GM12878 (cell line): ENCODE measurements at regions not wholly inside any gene's neighbourhood (a gene's known extent, or its start where the extent isn't known, plus 50 kb on each side); places are given as distances from the start of the nearest gene placed in this dataset.

ENCODE experiments used
- ATAC-seq: fragments of 200-7000 bp; cut with Tn5 transposase; 3 replicates; pipeline ENCODE4 v1.9.1; 2020; ENCODE audit warnings: mild to moderate bottlenecking, moderate library complexity
- BruUV-seq: library from RNA; stranded (reverse); fragments of 400-500 nt; replicated peaks from 2 replicates; lab custom pipeline; 2021; lab: Mats Ljungman, UMichigan
- CTCF ChIA-PET: fragments of 300-600 bp; sonication (Branson Sonifier 250); formaldehyde crosslinking; extraction: SDS; loops from one replicate; lab custom pipeline; 2021; ENCODE audit warnings: inconsistent platforms; lab: Yijun Ruan, JAX
- POLR2A ChIA-PET: fragments of 350-600 bp; formaldehyde crosslinking; extraction: SDS; loops from one replicate; lab custom pipeline; 2021; ENCODE audit warnings: inconsistent platforms; lab: Charles Lee
- RAD21 ChIA-PET: fragments of 300-600 bp; sonication (Branson Sonifier 250); formaldehyde crosslinking; loops from one replicate; lab custom pipeline; 2023; ENCODE audit warnings: antibody characterized with exemption; ENCODE audit not compliant: unreplicated experiment; lab: Charles Lee
- SMC1A ChIA-PET: fragments of 300-600 bp; sonication (Branson Sonifier 250); formaldehyde crosslinking; loops from one replicate; lab custom pipeline; 2023; ENCODE audit not compliant: unreplicated experiment, uncharacterized antibody; lab: Charles Lee
- DNase-seq: peaks from one replicate; pipeline ENCODE4 v3.0.0-alpha.2; 2011; ENCODE audit warnings: low read depth, low spot score
- FAIRE-seq: peaks from 3 replicates; lab custom pipeline; 2011; peaks lifted over from hg19 to GRCh38; lab: Jason Lieb, UNC
- H2AFZ ChIP-seq: 2 replicates; pipeline ENCODE4 v1.6.0; 2011; ENCODE audit warnings: low read depth, low read length, control low read depth; ENCODE audit not compliant: control insufficient read depth
- H3K27ac ChIP-seq: 2 replicates; pipeline ENCODE4 v1.5.1; 2011; ENCODE audit warnings: control low read depth; ENCODE audit not compliant: control insufficient read depth, insufficient read depth
- H3K27me3 ChIP-seq, 2 experiments: replicated peaks in 1 of 2; 2 replicates each; pipeline versions ENCODE4 v1.6.0 to v1.6.1; 2011; ENCODE audit warnings: low read length in 1 of 2; ENCODE audit not compliant: control insufficient read depth in 2 of 2, insufficient read depth in 2 of 2
- H3K36me3 ChIP-seq, 2 experiments: 2 replicates each; pipeline ENCODE4 v1.5.1; 2011; ENCODE audit warnings: low read length in 1 of 2; ENCODE audit not compliant: control insufficient read depth in 2 of 2, insufficient read depth in 2 of 2
- H3K4me1 ChIP-seq: 2 replicates; pipeline ENCODE4 v1.6.1; 2011; ENCODE audit warnings: mild to moderate bottlenecking, low read length, moderate library complexity, mixed read lengths; ENCODE audit not compliant: control insufficient read depth, insufficient read depth
- H3K4me2 ChIP-seq: 2 replicates; pipeline ENCODE4 v1.6.0; 2011; ENCODE audit warnings: control low read depth; ENCODE audit not compliant: control insufficient read depth, insufficient read depth
- H3K4me3 ChIP-seq: fragments of 200-600 bp; sonication (generic); 2 replicates; pipeline ENCODE4 v1.5.1; 2016
- H3K79me2 ChIP-seq: 2 replicates; pipeline ENCODE4 v1.6.0; 2011; ENCODE audit warnings: low read length; ENCODE audit not compliant: control insufficient read depth, insufficient read depth
- H3K9ac ChIP-seq: 2 replicates; pipeline ENCODE4 v1.8.0; 2011; ENCODE audit warnings: low read length, control low read depth, mixed read lengths; ENCODE audit not compliant: control insufficient read depth, insufficient read depth
- H3K9me3 ChIP-seq: replicated peaks from 3 replicates; pipeline ENCODE4 v1.5.1; 2011; ENCODE audit warnings: mild to moderate bottlenecking, low read length; ENCODE audit not compliant: control insufficient read depth, insufficient read depth
- H4K20me1 ChIP-seq: 2 replicates; pipeline ENCODE4 v1.6.0; 2011; ENCODE audit not compliant: control insufficient read depth, insufficient read depth
- BCL11A ChIP-seq: IDR thresholded peaks from 2 replicates; pipeline ENCODE4 v1.6.1; 2011; ENCODE audit warnings: low read depth, low read length
- HCFC1 ChIP-seq: fragments of 150-350 bp; IDR thresholded peaks from 2 replicates; pipeline ENCODE4 v1.6.1; 2014; ENCODE audit warnings: low read length
- HDAC6 ChIP-seq: fragments of 200-600 bp; sonication (generic); IDR thresholded peaks from one replicate; pipeline ENCODE4 v1.8.0; 2017; ENCODE audit warnings: antibody characterized with exemption; ENCODE audit not compliant: unreplicated experiment
- SP1 ChIP-seq: IDR thresholded peaks from one replicate; pipeline ENCODE4 v1.6.1; 2011; ENCODE audit warnings: low read depth, low read length
- ZNF274 ChIP-seq: IDR thresholded peaks from one replicate; pipeline ENCODE4 v1.8.0; 2011; ENCODE audit not compliant: insufficient read length, insufficient read depth
- WGBS: methylation state at CpG from one replicate; pipeline ENCODE4 v1.1.6; 2016; ENCODE audit warnings: low lambda C conversion rate; ENCODE audit not compliant: insufficient replicate concordance, insufficient coverage; ENCODE audit errors: missing lambda C conversion rate; 5-methylcytosine and 5-hydroxymethylcytosine counted together
- in situ Hi-C: fragments of 300-500 bp; cut with MboI; formaldehyde crosslinking; loops from 9 replicates; pipeline ENCODE4 v1.14.3; 2018; ENCODE audit warnings: mixed read lengths
- intact Hi-C: fragments of 100-400 bp; cut with micrococcal nuclease; formaldehyde crosslinking; loops from one replicate; pipeline ENCODE4 v1.14.2; 2022; ENCODE audit not compliant: unreplicated experiment
- TF ChIP-seq, protein P1 (sequence below): fragments of 450-650 bp; IDR thresholded peaks from 2 replicates; pipeline ENCODE4 v1.6.1; 2014; ENCODE audit warnings: mild to moderate bottlenecking
- TF ChIP-seq, protein P2 (sequence below): fragments of 450-650 bp; IDR thresholded peaks from 2 replicates; pipeline ENCODE4 v1.6.1; 2016; ENCODE audit warnings: mild to moderate bottlenecking

DNA sequence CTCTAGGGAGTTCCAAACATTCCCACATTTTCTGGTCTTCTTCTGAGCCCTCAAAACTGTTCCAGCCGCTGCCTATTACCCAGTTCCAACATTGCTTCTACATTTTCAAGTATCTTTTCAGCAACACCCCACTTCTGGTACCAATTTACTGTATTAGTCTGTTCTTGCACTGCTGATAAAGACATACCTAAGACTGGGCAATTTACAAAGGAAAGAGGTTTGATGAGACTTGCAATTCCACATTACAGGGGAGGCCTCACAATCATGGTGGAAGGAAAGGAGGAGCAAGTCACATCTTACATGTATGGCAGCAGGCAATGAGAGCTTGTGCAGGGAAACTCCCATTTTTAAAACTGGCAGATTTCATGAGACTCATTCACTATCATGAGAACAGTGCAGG, 629.1 kb upstream of the NR2F2 start:
- RAD21 ChIA-PET: no interaction called here
- DNase-seq (no peak), ATAC-seq (no peak), FAIRE-seq (no peak)
- no peak overlapping the region for H3K9ac ChIP-seq
- CTCF ChIA-PET: no interaction called here
- POLR2A ChIA-PET: no interaction called here
- H3K79me2 ChIP-seq: no peaks in the 10 kb centered on the region
- no peaks in the 10 kb centered on the region for H4K20me1 ChIP-seq
- BruUV-seq: no TSS peak
- SMC1A ChIA-PET: no interaction called here
- H2AFZ ChIP-seq: no peak overlapping the region
- intact Hi-C loops (no loop called here), in situ Hi-C loops (no loop called here)
- peaks cover 8% of the 10 kb centered on the region; the same call in 2 of the 3 replicates for H3K9me3 ChIP-seq
- no peaks in the 10 kb centered on the region for H3K27me3 ChIP-seq
- WGBS: 0% methylated on average over 1 of the region's 1 CpG
- no peaks in the 10 kb centered on the region for H3K36me3 ChIP-seq
- no peak overlapping the region for H3K27ac ChIP-seq
- no peak for TF ChIP-seq ZNF274
- TF ChIP-seq, protein P1, sequence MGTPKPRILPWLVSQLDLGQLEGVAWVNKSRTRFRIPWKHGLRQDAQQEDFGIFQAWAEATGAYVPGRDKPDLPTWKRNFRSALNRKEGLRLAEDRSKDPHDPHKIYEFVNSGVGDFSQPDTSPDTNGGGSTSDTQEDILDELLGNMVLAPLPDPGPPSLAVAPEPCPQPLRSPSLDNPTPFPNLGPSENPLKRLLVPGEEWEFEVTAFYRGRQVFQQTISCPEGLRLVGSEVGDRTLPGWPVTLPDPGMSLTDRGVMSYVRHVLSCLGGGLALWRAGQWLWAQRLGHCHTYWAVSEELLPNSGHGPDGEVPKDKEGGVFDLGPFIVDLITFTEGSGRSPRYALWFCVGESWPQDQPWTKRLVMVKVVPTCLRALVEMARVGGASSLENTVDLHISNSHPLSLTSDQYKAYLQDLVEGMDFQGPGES: no peak
- H3K4me1 ChIP-seq: no peaks in the 10 kb centered on the region
- H3K4me3 ChIP-seq: no peak overlapping the region
- no peak overlapping the region for H3K4me2 ChIP-seq

DNA sequence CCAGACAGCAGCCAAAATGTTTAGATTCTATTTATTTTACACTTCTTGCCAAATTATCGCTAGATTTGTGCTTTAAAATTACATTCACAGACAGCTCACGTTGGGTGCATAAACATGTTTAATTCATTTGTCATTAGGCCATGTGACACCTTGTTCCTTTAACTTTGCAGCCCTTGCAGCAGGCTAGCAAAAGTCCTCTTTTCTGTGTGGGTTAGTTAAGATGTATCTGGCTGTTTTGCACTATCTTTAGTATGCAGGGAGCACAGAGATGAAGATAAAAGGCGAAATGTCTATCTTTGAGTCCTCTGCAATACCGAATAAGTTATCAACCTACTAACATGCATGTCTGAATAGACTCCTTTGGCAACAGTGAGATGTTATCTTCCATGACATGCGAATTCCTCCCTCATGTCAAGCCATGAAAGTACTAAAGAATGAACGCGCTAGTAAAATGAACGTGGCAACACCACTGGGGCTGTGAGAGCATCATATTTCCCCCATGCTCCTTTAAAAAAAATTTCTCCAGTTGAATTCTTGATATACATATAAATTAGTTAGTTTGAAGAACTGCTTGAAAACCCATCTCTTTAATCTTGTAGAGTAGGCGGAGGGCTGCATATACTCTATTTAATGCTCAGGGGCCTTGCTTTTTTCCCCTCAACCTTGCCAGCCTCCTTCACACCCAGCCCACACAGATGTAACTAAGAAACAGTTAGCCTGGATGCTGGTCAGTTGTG, 620.4 kb upstream of the NR2F2 start:
- in situ Hi-C loops (no loop called here), intact Hi-C loops (no loop called here)
- ChIA-PET RAD21 (no interaction called here), SMC1A (interaction anchor here (2.4 kb wide), 1 partner anchor 9 kb away, joined by 6 read pairs; no protein-coding TSS in a partner anchor)
- Histone ChIP-seq H3K4me3 (no peak overlapping the region), H3K36me3 (no peaks in the 10 kb centered on the region), H3K27me3 (no peaks in the 10 kb centered on the region), H4K20me1 (no peaks in the 10 kb centered on the region)
- DNase-seq: no peak
- 51% methylated on average over 9 of the region's 9 CpGs for WGBS
- ATAC-seq: no peak
- TF ChIP-seq BCL11A (no peak), HCFC1 (no peak), HDAC6 (no peak), SP1 (no peak)
- TF ChIP-seq, protein P2, sequence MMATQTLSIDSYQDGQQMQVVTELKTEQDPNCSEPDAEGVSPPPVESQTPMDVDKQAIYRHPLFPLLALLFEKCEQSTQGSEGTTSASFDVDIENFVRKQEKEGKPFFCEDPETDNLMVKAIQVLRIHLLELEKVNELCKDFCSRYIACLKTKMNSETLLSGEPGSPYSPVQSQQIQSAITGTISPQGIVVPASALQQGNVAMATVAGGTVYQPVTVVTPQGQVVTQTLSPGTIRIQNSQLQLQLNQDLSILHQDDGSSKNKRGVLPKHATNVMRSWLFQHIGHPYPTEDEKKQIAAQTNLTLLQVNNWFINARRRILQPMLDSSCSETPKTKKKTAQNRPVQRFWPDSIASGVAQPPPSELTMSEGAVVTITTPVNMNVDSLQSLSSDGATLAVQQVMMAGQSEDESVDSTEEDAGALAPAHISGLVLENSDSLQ: no peak
- TF ChIP-seq, all 136 proteins: peak for 0
- Histone ChIP-seq H3K9me3 (no peaks in the 10 kb centered on the region), H3K79me2 (no peaks in the 10 kb centered on the region), H2AFZ (no peak overlapping the region), H3K9ac (no peak overlapping the region), H3K4me1 (no peaks in the 10 kb centered on the region), H3K27ac (no peak overlapping the region), H3K4me2 (no peak overlapping the region)
- ChIA-PET POLR2A (no interaction called here), CTCF (no interaction called here)
- no TSS peak for BruUV-seq
- FAIRE-seq: no peak
